ENCODE measurements at regions not wholly inside any gene's neighbourhood (a gene's known extent, or its start where the extent isn't known, plus 50 kb on each side); places are given as distances from the start of the nearest gene placed in this dataset.

GRCh38 chr20:54272901-54273488, 65.1 kb downstream of the PFDN4 start:
- ATAC-seq (ENCODE audit: low read depth) (no peak), DNase-seq (no peak)
- no peak overlapping the region for H3K4me3 Mint-ChIP-seq
- H3K36me3 Mint-ChIP-seq: no peaks in the 10 kb centered on the region
- no peaks in the 10 kb centered on the region for H3K27me3 Mint-ChIP-seq
- no peaks in the 10 kb centered on the region for H3K9me3 Mint-ChIP-seq
- H3K4me1 Mint-ChIP-seq: no peaks in the 10 kb centered on the region
- POLR2A ChIA-PET: no interaction called here
- no peak overlapping the region for H3K27ac Mint-ChIP-seq

DNA sequence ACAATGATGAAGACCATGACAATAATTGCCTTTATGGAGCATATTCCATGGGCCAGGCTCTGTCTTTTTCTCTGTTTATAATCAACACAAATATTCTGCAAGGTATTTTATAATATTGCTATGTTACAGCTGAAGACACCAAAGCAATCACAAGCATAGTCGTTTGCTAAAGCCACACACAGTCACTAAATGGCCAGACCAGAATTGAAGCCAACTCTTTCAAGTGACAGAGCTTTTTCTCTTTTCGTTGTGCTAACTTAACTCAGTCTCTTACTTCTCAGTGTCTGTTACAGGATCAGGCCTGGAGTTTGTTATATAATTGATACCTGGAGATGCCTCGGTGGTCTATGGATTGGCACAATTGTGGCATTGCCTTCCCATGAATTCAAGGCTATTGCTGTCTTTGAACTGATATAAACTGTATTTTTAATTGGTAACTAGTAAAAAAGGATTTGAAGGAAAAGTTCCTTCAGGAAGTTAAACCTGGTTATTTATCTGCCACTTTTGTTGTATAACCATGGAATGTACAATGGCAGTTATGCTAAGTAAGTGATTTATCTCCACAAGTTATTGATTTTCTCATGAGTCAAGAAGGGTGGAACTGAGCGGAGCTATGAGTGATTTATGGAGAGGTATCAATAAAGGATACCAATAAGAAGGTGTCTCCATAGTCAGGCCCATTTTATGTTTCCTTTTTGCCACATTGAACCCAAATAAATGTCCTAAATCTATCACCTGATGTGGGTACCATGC, 67.6 kb downstream of the PFDN4 start:
- Mint-ChIP-seq H3K4me1 (no peaks in the 10 kb centered on the region), H3K27me3 (no peaks in the 10 kb centered on the region), H3K27ac (no peak overlapping the region), H3K36me3 (no peaks in the 10 kb centered on the region), H3K9me3 (peaks cover 2% of the 10 kb centered on the region), H3K4me3 (no peak overlapping the region)
- DNase-seq: no peak
- POLR2A ChIA-PET: no interaction called here
- ATAC-seq (ENCODE audit: low read depth): no peak

DNA sequence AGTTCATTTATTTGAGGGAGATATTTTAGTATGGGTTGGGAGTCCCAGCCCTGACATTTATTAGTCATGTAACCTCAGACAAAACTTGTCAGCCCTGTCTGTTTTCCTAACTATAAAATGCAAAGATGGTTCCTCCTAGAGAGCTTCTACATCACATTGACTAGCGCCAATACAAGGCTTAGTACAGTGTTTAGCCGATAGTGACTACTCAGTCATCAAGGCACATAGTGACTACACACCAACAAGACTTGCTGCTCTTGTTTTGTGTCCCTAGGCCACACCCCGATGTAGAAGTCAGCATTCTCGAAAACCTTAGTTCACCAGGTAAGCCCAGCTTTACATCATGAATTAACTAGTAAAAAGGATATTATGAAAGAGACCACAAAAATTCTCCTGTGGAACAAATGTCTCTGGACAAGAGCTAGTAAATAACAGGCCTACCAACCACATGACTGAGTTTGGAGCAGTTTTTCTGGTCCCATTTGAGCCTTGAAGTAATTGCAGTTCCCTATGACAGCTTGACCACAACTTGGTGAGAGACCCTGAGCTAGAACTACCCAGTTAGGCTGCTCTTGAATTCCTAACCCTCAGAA, 68.8 kb downstream of the PFDN4 start:
- Mint-ChIP-seq H3K36me3 (no peaks in the 10 kb centered on the region), H3K4me3 (no peak overlapping the region), H3K27ac (no peak overlapping the region), H3K4me1 (no peaks in the 10 kb centered on the region), H3K27me3 (no peaks in the 10 kb centered on the region), H3K9me3 (peaks cover 2% of the 10 kb centered on the region)
- POLR2A ChIA-PET: no interaction called here
- no peak for DNase-seq
- ATAC-seq (ENCODE audit: low read depth): no peak

DNA sequence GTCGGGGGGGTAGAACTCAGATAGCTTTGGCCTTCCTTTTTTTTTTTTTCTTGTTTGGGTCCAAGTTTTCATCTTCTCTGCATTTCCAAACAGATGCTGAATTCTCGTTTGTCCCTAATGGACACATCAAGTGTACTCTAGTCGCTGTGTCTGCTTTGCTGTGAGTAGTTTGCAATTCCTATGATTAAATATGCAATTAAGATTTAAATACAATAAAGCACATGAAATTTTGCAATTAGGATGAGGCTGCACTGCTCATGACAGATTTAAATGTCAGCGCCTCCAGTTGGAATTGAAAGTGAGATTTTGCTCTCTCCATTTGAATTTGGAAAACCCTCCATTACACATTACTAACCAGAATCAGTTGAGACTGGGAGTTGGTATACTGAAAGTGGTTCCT, 70.4 kb downstream of the PFDN4 start:
- H3K27ac Mint-ChIP-seq: no peak overlapping the region
- ATAC-seq (ENCODE audit: low read depth) (no peak), DNase-seq (no peak)
- no peaks in the 10 kb centered on the region for H3K27me3 Mint-ChIP-seq
- no peaks in the 10 kb centered on the region for H3K4me1 Mint-ChIP-seq
- no peak overlapping the region for H3K4me3 Mint-ChIP-seq
- H3K9me3 Mint-ChIP-seq: peaks cover 2% of the 10 kb centered on the region
- POLR2A ChIA-PET: no interaction called here
- H3K36me3 Mint-ChIP-seq: no peaks in the 10 kb centered on the region

DNA sequence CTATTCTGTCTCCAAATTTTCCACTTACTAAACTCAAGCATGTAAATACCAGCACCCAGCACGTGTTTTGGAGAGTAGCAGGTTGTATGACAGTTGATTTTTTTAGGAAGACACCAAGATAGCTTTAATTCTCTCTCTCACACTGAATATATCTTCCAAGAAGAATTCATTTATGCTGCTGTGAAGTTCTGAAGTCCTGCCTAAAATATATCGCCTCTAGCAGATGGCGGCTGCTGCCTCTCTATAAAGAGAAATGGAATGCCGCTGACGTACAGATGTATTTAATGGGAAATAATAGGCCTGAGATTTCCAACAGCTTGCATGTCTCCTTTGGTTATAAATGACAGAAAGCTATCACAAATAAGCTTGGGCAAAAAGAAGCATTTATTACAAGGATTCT, 74.7 kb downstream of the PFDN4 start:
- no peak for ATAC-seq (ENCODE audit: low read depth)
- H3K36me3 Mint-ChIP-seq: no peaks in the 10 kb centered on the region
- DNase-seq: no peak
- peaks cover 2% of the 10 kb centered on the region for H3K9me3 Mint-ChIP-seq
- peaks cover 7% of the 10 kb centered on the region for H3K4me1 Mint-ChIP-seq
- no peak overlapping the region for H3K27ac Mint-ChIP-seq
- POLR2A ChIA-PET: no interaction called here
- H3K4me3 Mint-ChIP-seq: no peak overlapping the region
- no peaks in the 10 kb centered on the region for H3K27me3 Mint-ChIP-seq

- Mint-ChIP-seq H3K4me3 (no peak overlapping the region), H3K27me3 (no peaks in the 10 kb centered on the region), H3K27ac (no peak overlapping the region), H3K36me3 (no peaks in the 10 kb centered on the region), H3K4me1 (peaks cover 7% of the 10 kb centered on the region), H3K9me3 (peaks cover 2% of the 10 kb centered on the region)
- ATAC-seq (ENCODE audit: low read depth) (no peak), DNase-seq (no peak)
- POLR2A ChIA-PET: no interaction called here
Observed at GRCh38 chr20:54283253-54283652, 75.4 kb downstream of the PFDN4 start.

DNA sequence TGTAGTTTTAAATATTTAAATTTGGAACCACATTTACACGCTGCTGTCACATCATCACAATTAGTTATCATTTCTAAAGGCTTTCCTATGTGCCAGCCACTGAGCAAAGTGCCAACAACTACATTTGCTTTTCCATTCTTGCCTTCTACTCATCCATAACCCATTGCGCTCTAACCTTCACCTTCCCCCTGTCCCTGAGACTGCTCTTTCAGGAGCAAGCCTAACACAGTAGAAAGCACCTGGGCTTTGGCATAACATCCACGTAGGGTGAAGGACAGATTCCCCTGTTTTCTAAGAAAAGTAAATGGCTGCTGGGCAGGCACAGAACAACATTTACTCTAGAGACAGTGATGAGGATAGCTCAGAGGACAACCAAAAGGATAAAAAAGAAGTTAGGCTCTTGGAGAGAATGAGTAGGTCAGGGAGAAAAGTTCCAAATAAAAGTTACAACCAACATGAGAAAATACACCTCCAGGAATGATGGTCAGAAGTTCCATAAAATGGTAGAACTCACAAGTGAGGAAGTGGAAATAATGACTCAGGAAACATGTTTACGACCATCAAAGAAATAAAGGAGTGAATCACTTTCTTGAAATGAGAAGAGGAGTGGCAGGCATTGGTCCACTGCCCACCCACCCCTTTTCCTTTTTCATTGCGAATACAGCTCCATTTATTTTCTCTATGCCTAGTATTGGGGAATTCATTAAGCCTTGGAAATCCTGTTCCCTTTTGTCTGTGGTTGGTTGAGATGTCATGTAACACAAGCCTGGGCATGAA, 77.2 kb downstream of the PFDN4 start:
- no peaks in the 10 kb centered on the region for H3K9me3 Mint-ChIP-seq
- H3K27ac Mint-ChIP-seq: no peak overlapping the region
- POLR2A ChIA-PET: no interaction called here
- H3K4me1 Mint-ChIP-seq: peaks cover 7% of the 10 kb centered on the region
- DNase-seq (no peak), ATAC-seq (ENCODE audit: low read depth) (no peak)
- no peak overlapping the region for H3K4me3 Mint-ChIP-seq
- no peaks in the 10 kb centered on the region for H3K27me3 Mint-ChIP-seq
- no peaks in the 10 kb centered on the region for H3K36me3 Mint-ChIP-seq

DNA sequence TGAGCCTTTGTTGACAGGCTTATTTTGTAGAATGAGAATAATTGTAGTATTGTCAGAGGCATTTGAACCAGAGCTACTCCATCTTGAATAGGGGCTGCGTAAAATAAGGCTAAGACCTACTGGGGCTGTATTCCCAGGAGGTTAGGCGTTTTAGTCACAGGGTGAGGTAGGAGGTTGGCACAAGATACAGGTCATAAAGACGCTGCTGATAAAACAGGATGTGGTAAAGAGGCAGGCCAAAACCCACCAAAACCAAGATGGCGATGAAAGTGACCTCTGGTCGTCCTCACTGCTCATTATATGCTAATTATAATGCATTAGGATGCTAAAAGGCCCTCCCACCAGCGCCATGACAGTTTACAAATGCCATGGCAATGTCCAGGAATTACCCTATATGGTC, 82.7 kb downstream of the PFDN4 start:
- ATAC-seq (ENCODE audit: low read depth) (no peak), DNase-seq (no peak)
- peaks cover 3% of the 10 kb centered on the region for H3K4me1 Mint-ChIP-seq
- no peaks in the 10 kb centered on the region for H3K27me3 Mint-ChIP-seq
- no peaks in the 10 kb centered on the region for H3K36me3 Mint-ChIP-seq
- H3K4me3 Mint-ChIP-seq: no peak overlapping the region
- POLR2A ChIA-PET: no interaction called here
- no peaks in the 10 kb centered on the region for H3K9me3 Mint-ChIP-seq
- no peak overlapping the region for H3K27ac Mint-ChIP-seq

GRCh38 chr20:54291339-54292010, 83.6 kb downstream of the PFDN4 start:
- Mint-ChIP-seq H3K36me3 (no peaks in the 10 kb centered on the region), H3K27me3 (no peaks in the 10 kb centered on the region), H3K4me1 (no peaks in the 10 kb centered on the region), H3K27ac (no peak overlapping the region), H3K9me3 (no peaks in the 10 kb centered on the region), H3K4me3 (no peak overlapping the region)
- DNase-seq: no peak
- POLR2A ChIA-PET: no interaction called here
- no peak for ATAC-seq (ENCODE audit: low read depth)

GRCh38 chr20:54292185-54292584, 84.3 kb downstream of the PFDN4 start:
- POLR2A ChIA-PET: no interaction called here
- ATAC-seq (ENCODE audit: low read depth) (no peak), DNase-seq (no peak)
- H3K4me1 Mint-ChIP-seq: no peaks in the 10 kb centered on the region
- H3K27ac Mint-ChIP-seq: no peak overlapping the region
- no peaks in the 10 kb centered on the region for H3K9me3 Mint-ChIP-seq
- H3K36me3 Mint-ChIP-seq: no peaks in the 10 kb centered on the region
- H3K27me3 Mint-ChIP-seq: no peaks in the 10 kb centered on the region
- no peak overlapping the region for H3K4me3 Mint-ChIP-seq

DNA sequence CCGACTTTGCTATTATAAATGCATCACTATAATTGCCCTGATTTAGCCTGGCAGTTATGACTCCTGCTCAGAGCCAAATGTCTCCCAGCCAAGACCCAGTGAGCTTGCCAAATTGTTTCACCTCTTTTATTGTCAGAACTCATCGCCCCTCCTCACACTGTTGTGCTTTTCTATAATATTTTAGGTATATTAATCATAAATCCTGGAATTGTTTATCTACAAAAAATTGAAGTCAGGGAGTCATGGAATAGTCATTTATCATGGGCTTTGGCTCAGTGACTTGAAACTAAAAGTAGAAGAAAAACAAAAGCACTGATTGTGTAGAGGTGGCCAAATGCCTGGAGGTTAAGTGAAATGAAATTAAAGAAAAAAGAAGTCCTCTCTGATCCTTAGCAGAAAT, 85.6 kb downstream of the PFDN4 start:
- no peaks in the 10 kb centered on the region for H3K9me3 Mint-ChIP-seq
- H3K27ac Mint-ChIP-seq: no peak overlapping the region
- POLR2A ChIA-PET: no interaction called here

GRCh38 chr20:54294094-54294493, 86.2 kb downstream of the PFDN4 start:
- Mint-ChIP-seq H3K4me3 (no peak overlapping the region), H3K36me3 (no peaks in the 10 kb centered on the region), H3K9me3 (no peaks in the 10 kb centered on the region), H3K27me3 (peaks cover 3% of the 10 kb centered on the region), H3K4me1 (no peaks in the 10 kb centered on the region), H3K27ac (no peak overlapping the region)
- ATAC-seq (ENCODE audit: low read depth) (no peak), DNase-seq (no peak)
- POLR2A ChIA-PET: no interaction called here

More for the DNA sequence above, 85.6 kb downstream of the PFDN4 start:
- H3K27me3 Mint-ChIP-seq: peaks cover under 1% of the 10 kb centered on the region
- no peak for DNase-seq
- no peak overlapping the region for H3K4me3 Mint-ChIP-seq
- no peak for ATAC-seq (ENCODE audit: low read depth)
- H3K36me3 Mint-ChIP-seq: no peaks in the 10 kb centered on the region
- H3K4me1 Mint-ChIP-seq: no peaks in the 10 kb centered on the region

DNA sequence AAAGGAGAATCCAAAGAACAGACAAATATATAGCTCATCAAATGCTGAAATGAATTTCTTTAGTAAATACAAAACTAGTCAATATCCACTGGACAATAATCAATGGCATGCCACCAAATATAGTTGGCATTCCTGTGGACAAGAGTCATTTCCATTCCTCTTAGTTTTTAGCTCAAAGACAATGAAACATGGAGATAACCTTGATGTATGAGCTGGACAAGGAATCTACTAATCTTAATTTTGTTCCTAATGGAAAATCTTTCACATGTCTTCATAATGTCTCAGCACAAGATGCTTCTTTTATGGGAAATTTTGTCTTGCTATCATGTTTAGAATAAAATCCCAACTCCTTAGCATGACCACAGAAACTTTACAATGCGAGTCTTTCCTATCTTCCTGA, 87.8 kb downstream of the PFDN4 start:
- no peaks in the 10 kb centered on the region for H3K9me3 Mint-ChIP-seq
- POLR2A ChIA-PET: no interaction called here
- ATAC-seq (ENCODE audit: low read depth) (no peak), DNase-seq (no peak)
- no peaks in the 10 kb centered on the region for H3K4me1 Mint-ChIP-seq
- H3K36me3 Mint-ChIP-seq: no peaks in the 10 kb centered on the region
- H3K27ac Mint-ChIP-seq: no peak overlapping the region
- peaks cover 3% of the 10 kb centered on the region for H3K27me3 Mint-ChIP-seq
- no peak overlapping the region for H3K4me3 Mint-ChIP-seq

Data from activated naive CD8-positive, alpha-beta T cell treated with anti-CD3 and anti-CD28 coated beads, Interleukin-2, amount 10 ng/mL, durations not matched to agents 7 days and 5 days (primary cell).